Mucosa of descending colon (tissue), 3 donors: ENCODE measurements at regions not wholly inside any gene's neighbourhood (a gene's known extent, or its start where the extent isn't known, plus 50 kb on each side); places are given as distances from the start of the nearest gene placed in this dataset.

Experiments used
- ATAC-seq: fragments of 200-7000 bp; cut with Tn5 transposase; one replicate; pipeline ENCODE4 v1.9.1; 2020; ENCODE audit warnings: mild to moderate bottlenecking, moderate library complexity
- DNase-seq, 3 donors: peaks; one replicate each; pipeline ENCODE4 v3.0.0-alpha.2; 2020
- H3K36me3 ChIP-seq: fragments of 200-600 bp; one replicate; pipeline ENCODE4 v1.8.0; 2021; ENCODE audit warnings: low read depth, mild to moderate bottlenecking
- H3K4me1 ChIP-seq: fragments of 200-600 bp; one replicate; pipeline ENCODE4 v1.8.0; 2021; ENCODE audit warnings: low read depth, mild to moderate bottlenecking
- H3K4me3 ChIP-seq: fragments of 200-600 bp; one replicate; pipeline ENCODE4 v1.8.0; 2021; ENCODE audit warnings: mild to moderate bottlenecking
- H3K9me3 ChIP-seq: fragments of 200-600 bp; one replicate; pipeline ENCODE4 v1.8.0; 2021; ENCODE audit warnings: mild to moderate bottlenecking
- intact Hi-C, 2 donors: fragments of 100-400 bp; cut with DNase I in 1 of 2; cut with micrococcal nuclease in 1 of 2; formaldehyde crosslinking; loops; one replicate each; pipeline versions ENCODE4 v1.11.0 to v1.11.1; 2022; cut with DNase I, micrococcal nuclease
- TF ChIP-seq, protein P1 (sequence below): fragments of 200-600 bp; IDR thresholded peaks from one replicate; pipeline ENCODE4 v1.8.0; 2022; ENCODE audit warnings: antibody characterized with exemption, mild to moderate bottlenecking
- donor health status: DM: no; HTN: no; CAD: no; lungs with moderate emphysema.
- donor health status: DM: no; HTN: no; CAD: no.
- donor health status: DM: no; HTN: yes; CAD: no.

DNA sequence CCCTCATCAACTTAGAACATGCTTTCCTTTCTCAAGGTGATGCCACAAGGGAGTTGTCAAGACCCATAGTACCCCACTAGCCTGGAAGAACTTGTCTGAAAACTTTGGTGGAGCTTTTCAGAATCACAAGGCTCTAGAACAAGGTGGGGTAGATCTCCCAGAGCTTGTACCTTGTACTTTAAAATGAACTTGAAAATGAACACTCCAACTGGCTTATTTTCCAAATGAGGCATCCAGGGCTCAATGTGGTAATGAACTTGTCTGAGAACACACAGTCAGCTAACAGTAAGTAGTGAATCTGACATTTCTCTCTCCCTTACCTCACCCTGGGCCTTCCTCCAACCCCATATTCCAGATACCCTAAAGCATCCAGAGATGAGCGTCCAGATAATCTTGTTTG lies 81.8 kb upstream of the THBS1 start:
- ATAC-seq (no peak), DNase-seq (no peak)
- no peaks in the 10 kb centered on the region for H3K9me3 ChIP-seq
- no peak overlapping the region for H3K4me3 ChIP-seq
- no peaks in the 10 kb centered on the region for H3K4me1 ChIP-seq
- intact Hi-C loops = no loop called here
- TF ChIP-seq, protein P1, sequence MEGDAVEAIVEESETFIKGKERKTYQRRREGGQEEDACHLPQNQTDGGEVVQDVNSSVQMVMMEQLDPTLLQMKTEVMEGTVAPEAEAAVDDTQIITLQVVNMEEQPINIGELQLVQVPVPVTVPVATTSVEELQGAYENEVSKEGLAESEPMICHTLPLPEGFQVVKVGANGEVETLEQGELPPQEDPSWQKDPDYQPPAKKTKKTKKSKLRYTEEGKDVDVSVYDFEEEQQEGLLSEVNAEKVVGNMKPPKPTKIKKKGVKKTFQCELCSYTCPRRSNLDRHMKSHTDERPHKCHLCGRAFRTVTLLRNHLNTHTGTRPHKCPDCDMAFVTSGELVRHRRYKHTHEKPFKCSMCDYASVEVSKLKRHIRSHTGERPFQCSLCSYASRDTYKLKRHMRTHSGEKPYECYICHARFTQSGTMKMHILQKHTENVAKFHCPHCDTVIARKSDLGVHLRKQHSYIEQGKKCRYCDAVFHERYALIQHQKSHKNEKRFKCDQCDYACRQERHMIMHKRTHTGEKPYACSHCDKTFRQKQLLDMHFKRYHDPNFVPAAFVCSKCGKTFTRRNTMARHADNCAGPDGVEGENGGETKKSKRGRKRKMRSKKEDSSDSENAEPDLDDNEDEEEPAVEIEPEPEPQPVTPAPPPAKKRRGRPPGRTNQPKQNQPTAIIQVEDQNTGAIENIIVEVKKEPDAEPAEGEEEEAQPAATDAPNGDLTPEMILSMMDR = no peak
- no peaks in the 10 kb centered on the region for H3K36me3 ChIP-seq

DNA sequence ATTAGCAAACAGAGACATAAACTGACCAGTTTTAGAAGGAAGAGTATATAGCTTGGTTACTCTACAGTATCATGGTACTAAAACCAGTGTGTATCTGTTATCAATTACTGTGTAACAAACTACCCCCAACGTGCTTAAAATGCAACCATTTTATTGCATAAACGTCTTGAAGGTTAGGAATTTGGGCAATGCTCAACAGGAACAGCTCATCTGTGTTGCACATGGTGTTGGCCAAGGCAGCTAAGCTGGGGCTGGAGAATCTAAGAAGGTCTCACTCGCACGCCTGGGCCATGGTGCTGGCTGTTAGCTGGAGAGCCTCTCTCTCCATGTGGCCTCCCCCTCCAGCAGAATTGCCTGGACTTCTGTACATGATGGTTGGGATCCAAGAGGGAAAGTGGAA lies 81.2 kb upstream of the THBS1 start:
- DNase-seq (no peak), ATAC-seq (no peak)
- Histone ChIP-seq H3K9me3 (no peaks in the 10 kb centered on the region), H3K4me1 (no peaks in the 10 kb centered on the region), H3K36me3 (no peaks in the 10 kb centered on the region), H3K4me3 (no peak overlapping the region)
- intact Hi-C loops = no loop called here
- TF ChIP-seq, protein P1 = no peak

DNA sequence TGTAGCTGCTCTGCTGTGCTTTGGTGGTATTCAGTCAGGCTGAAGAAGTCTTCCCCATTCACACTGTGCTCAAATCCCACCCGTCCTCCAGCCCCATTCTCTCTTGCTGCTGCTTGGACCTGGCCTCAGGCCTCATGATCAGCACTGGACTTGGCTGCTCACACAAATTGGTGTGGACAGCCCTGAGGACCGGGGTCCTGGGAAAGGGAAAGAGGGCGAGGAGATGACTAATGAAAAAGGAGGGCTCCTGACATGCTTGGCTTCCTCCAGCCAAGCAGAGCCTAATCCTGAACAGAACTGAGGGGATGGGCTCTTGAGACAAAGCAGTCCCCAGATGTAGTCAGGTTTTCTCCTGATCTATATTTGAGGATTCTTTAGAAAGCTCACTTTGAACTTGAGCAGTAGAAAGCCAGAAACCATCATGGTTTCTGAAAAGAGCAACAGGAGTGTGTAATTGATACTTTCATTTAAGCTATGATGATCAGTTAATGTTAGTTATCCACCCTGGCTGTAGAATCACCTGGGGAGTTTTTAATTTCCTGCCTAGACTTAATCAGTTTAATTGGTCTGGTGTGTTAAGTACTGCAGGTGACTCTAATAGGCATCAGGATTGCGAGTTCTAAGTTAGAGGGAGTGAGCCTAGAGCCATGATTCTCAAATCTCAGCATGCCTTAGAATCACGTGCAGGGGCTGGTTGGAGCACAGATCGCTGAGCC lies 79.4 kb upstream of the THBS1 start:
- no peak for ATAC-seq
- Histone ChIP-seq H3K4me3 (no peak overlapping the region), H3K36me3 (no peaks in the 10 kb centered on the region), H3K4me1 (no peaks in the 10 kb centered on the region), H3K9me3 (no peaks in the 10 kb centered on the region)
- intact Hi-C loops = no loop called here
- no peak for DNase-seq
- TF ChIP-seq, protein P1 = no peak

DNA sequence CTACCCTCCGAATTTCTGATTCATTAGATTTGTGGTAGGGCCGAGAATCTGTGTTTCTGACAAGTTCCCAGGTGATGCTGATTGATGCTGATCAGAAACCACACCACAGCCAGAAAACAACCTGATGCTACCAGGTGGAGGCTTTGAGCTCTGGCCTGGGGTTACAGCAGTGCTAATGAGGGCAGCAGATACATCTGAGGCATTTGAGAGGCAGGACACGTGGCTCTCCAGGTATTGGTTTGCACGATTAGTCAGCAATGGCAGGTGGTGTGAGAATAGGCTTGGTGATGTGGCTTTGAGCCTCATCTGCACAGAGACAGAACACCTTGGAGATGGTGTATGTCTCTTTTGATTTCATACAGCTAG lies 78.8 kb upstream of the THBS1 start:
- intact Hi-C loops = no loop called here
- Histone ChIP-seq H3K4me3 (no peak overlapping the region), H3K4me1 (no peaks in the 10 kb centered on the region), H3K9me3 (no peaks in the 10 kb centered on the region), H3K36me3 (no peaks in the 10 kb centered on the region)
- TF ChIP-seq, protein P1 = no peak
- ATAC-seq (no peak), DNase-seq (no peak)

DNA sequence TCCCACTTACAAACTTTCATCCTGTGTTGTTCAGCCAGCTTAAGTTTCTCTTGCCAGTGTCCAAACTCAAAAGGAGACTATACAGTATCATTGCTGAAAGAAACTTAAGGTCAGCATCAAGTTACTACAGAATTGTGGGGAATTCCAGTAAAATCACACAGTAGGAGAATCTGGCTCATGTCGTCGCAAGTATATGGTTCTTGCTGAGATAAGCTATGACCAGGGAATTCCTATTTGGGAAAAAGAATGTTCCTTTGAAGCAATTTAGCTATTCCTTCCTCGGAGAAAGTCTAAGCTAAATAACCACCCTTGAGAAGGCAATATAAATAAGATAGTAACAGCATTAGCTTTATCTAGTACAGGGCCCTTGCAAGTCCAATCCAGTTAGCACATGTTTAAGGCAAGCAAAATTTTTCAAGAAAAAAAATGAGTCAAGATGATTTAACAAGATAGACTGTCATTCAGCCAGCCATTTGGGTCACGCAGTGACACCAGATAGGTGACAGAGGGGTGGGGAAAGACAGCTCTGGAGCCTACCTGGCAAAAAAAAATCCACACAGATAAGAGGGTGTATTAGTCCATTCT lies 78.2 kb upstream of the THBS1 start:
- TF ChIP-seq, protein P1 = no peak
- DNase-seq (no peak), ATAC-seq (no peak)
- Histone ChIP-seq H3K4me3 (no peak overlapping the region), H3K36me3 (no peaks in the 10 kb centered on the region), H3K9me3 (no peaks in the 10 kb centered on the region), H3K4me1 (no peaks in the 10 kb centered on the region)
- intact Hi-C loops = no loop called here

DNA sequence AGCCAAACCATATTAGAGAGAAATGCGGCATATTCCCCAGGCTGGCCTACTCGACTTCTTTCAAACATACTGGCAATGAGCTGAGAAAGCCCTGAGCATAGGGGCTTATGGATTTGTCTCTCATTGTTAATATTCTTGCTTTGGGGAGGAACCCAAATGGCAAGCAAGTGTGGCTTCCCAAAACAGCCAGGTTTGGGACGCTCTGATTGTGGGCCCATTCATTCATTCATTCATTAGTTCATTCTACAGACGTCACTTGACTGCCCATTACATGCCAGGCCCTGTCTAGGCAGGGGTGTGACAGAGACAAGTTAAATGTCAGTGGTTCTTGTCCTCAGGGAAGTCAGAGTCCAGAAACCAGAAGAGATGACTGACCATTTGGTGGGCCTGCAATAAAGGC lies 77.4 kb upstream of the THBS1 start:
- Histone ChIP-seq H3K9me3 (no peaks in the 10 kb centered on the region), H3K36me3 (no peaks in the 10 kb centered on the region), H3K4me3 (no peak overlapping the region), H3K4me1 (no peaks in the 10 kb centered on the region)
- TF ChIP-seq, protein P1 = no peak
- DNase-seq (no peak), ATAC-seq (no peak)
- intact Hi-C loops = no loop called here
